NT2/D1 (cell line): ENCODE measurements at regions not wholly inside any gene's neighbourhood (a gene's known extent, or its start where the extent isn't known, plus 50 kb on each side); places are given as distances from the start of the nearest gene placed in this dataset.

Source experiments
- DNase-seq: peaks from one replicate; pipeline ENCODE4 v3.0.0-alpha.2; 2011; ENCODE audit warnings: low read depth, low spot score
- H3K27me3 ChIP-seq: 2 replicates; pipeline ENCODE4 v1.6.0; 2011; ENCODE audit warnings: mild to moderate bottlenecking; ENCODE audit not compliant: insufficient read length, insufficient read depth
- H3K36me3 ChIP-seq: 2 replicates; pipeline ENCODE4 v1.6.1; 2011; ENCODE audit warnings: mild to moderate bottlenecking, low read length, mixed read lengths; ENCODE audit not compliant: insufficient read depth, insufficient read length
- H3K4me1 ChIP-seq: 2 replicates; pipeline ENCODE4 v1.5.1; 2011; ENCODE audit not compliant: insufficient read depth, insufficient read length
- H3K4me3 ChIP-seq: 2 replicates; pipeline ENCODE4 v1.5.1; 2011; ENCODE audit warnings: low read depth; ENCODE audit not compliant: insufficient read length
- H3K9ac ChIP-seq: 2 replicates; pipeline ENCODE4 v1.6.0; 2011; ENCODE audit warnings: low read depth; ENCODE audit not compliant: insufficient read length
- H3K9me3 ChIP-seq: 2 replicates; pipeline ENCODE4 v1.5.1; 2011; ENCODE audit warnings: mild to moderate bottlenecking, low read length; ENCODE audit not compliant: insufficient read depth
- SUZ12 ChIP-seq: IDR thresholded peaks from 2 replicates; pipeline ENCODE4 v1.6.1; 2011; ENCODE audit not compliant: insufficient read length, insufficient read depth; ENCODE audit errors: extremely low read depth
- YY1 ChIP-seq: IDR thresholded peaks from 2 replicates; pipeline ENCODE4 v1.6.1; 2011; ENCODE audit not compliant: insufficient read length, insufficient read depth
- ZNF274 ChIP-seq: IDR thresholded peaks from 2 replicates; pipeline ENCODE4 v1.6.1; 2011; ENCODE audit warnings: mild to moderate bottlenecking, low read depth, low read length

GRCh38 chr6:134706153-134706552 lies 243.7 kb downstream of the ALDH8A1 start:
- Histone ChIP-seq H3K9me3 (no peaks in the 10 kb centered on the region), H3K27me3 (no peaks in the 10 kb centered on the region), H3K9ac (no peak overlapping the region), H3K36me3 (no peaks in the 10 kb centered on the region), H3K4me3 (no peak overlapping the region), H3K4me1 (no peaks in the 10 kb centered on the region)
- DNase-seq = peak; percentile 55
- TF ChIP-seq YY1 (no peak), ZNF274 (no peak), SUZ12 (no peak)

- Histone ChIP-seq H3K4me3 (no peak overlapping the region), H3K4me1 (no peaks in the 10 kb centered on the region), H3K36me3 (no peaks in the 10 kb centered on the region), H3K9ac (no peak overlapping the region), H3K9me3 (no peaks in the 10 kb centered on the region), H3K27me3 (no peaks in the 10 kb centered on the region)
- no peak for TF ChIP-seq YY1
- no peak for TF ChIP-seq ZNF274
- TF ChIP-seq SUZ12 = no peak
- DNase-seq = no peak
Observed at GRCh38 chr6:134703206-134703605, 246.7 kb downstream of the ALDH8A1 start.

GRCh38 chr6:134702279-134702678 lies 247.6 kb downstream of the ALDH8A1 start:
- TF ChIP-seq ZNF274 (no peak), YY1 (no peak), SUZ12 (no peak)
- H3K27me3 ChIP-seq = no peaks in the 10 kb centered on the region
- no peaks in the 10 kb centered on the region for H3K4me1 ChIP-seq
- DNase-seq = no peak
- H3K9ac ChIP-seq = no peak overlapping the region
- no peaks in the 10 kb centered on the region for H3K36me3 ChIP-seq
- H3K4me3 ChIP-seq = no peak overlapping the region
- no peaks in the 10 kb centered on the region for H3K9me3 ChIP-seq

GRCh38 chr6:134701301-134701700 lies 248.6 kb downstream of the ALDH8A1 start:
- H3K4me3 ChIP-seq = no peak overlapping the region
- H3K9me3 ChIP-seq = no peaks in the 10 kb centered on the region
- TF ChIP-seq SUZ12 = no peak
- TF ChIP-seq ZNF274 = no peak
- no peak for TF ChIP-seq YY1
- H3K9ac ChIP-seq = no peak overlapping the region
- no peaks in the 10 kb centered on the region for H3K4me1 ChIP-seq
- no peaks in the 10 kb centered on the region for H3K36me3 ChIP-seq
- DNase-seq = no peak
- no peaks in the 10 kb centered on the region for H3K27me3 ChIP-seq

- DNase-seq = no peak
- Histone ChIP-seq H3K27me3 (no peaks in the 10 kb centered on the region), H3K9me3 (no peaks in the 10 kb centered on the region), H3K4me1 (no peaks in the 10 kb centered on the region), H3K4me3 (no peak overlapping the region), H3K36me3 (no peaks in the 10 kb centered on the region), H3K9ac (no peak overlapping the region)
- TF ChIP-seq SUZ12 (no peak), ZNF274 (no peak), YY1 (no peak)
Observed at GRCh38 chr6:134698228-134698627, 251.7 kb downstream of the ALDH8A1 start.

- Histone ChIP-seq H3K36me3 (no peaks in the 10 kb centered on the region), H3K4me3 (no peak overlapping the region), H3K9me3 (no peaks in the 10 kb centered on the region), H3K27me3 (no peaks in the 10 kb centered on the region), H3K9ac (no peak overlapping the region), H3K4me1 (no peaks in the 10 kb centered on the region)
- DNase-seq = no peak
- no peak for TF ChIP-seq YY1
- TF ChIP-seq ZNF274 = no peak
- TF ChIP-seq SUZ12 = no peak
Observed at GRCh38 chr6:134692008-134692407, 257.9 kb downstream of the ALDH8A1 start.

- Histone ChIP-seq H3K4me3 (no peak overlapping the region), H3K4me1 (no peaks in the 10 kb centered on the region), H3K27me3 (no peaks in the 10 kb centered on the region), H3K36me3 (no peaks in the 10 kb centered on the region), H3K9me3 (no peaks in the 10 kb centered on the region), H3K9ac (no peak overlapping the region)
- TF ChIP-seq ZNF274 = no peak
- no peak for TF ChIP-seq SUZ12
- TF ChIP-seq YY1 = no peak
- no peak for DNase-seq
Observed at GRCh38 chr6:134691180-134691579, 258.7 kb downstream of the ALDH8A1 start.
